ENCODE measurements at regions not wholly inside any gene's neighbourhood (a gene's known extent, or its start where the extent isn't known, plus 50 kb on each side); places are given as distances from the start of the nearest gene placed in this dataset.

- no peaks in the 10 kb centered on the region for H3K9me2 ChIP-seq (replicated peaks; ENCODE audit: insufficient read depth, low read length)
- no peak overlapping the region for H3K9ac ChIP-seq (ENCODE audit: low read length)
- no peaks in the 10 kb centered on the region for H3F3A ChIP-seq (ENCODE audit: insufficient read depth, low read length)
- no peak for DNase-seq
- no peak for TF ChIP-seq EZH2 (optimal IDR thresholded peaks at IDR 0.05; ENCODE audit: low read depth, low read length)
- TF ChIP-seq EZH2phosphoT487 (IDR thresholded peaks at IDR 0.05; ENCODE audit: low read length): no peak
- TF ChIP-seq CTCF (IDR thresholded peaks at IDR 0.05; ENCODE audit: low read length): no peak
- H3K27ac ChIP-seq (ENCODE audit: low read length): no peak overlapping the region
- H3K79me2 ChIP-seq (ENCODE audit: low read length): no peaks in the 10 kb centered on the region
- H3K4me3 ChIP-seq (ENCODE audit: low read length): no peak overlapping the region
- no peak overlapping the region for H3K4me2 ChIP-seq (ENCODE audit: low read depth, low read length)
- no peaks in the 10 kb centered on the region for H3K4me1 ChIP-seq (ENCODE audit: low read length)
- H2AFZ ChIP-seq (ENCODE audit: low read length): no peak overlapping the region
- H4K20me1 ChIP-seq (ENCODE audit: insufficient read depth, low read length): no peaks in the 10 kb centered on the region
- H3K36me3 ChIP-seq (replicated peaks; ENCODE audit: insufficient read depth, low read length): no peaks in the 10 kb centered on the region
- no peaks in the 10 kb centered on the region for H3K9me3 ChIP-seq (replicated peaks; ENCODE audit: insufficient read depth, low read length)
- no peaks in the 10 kb centered on the region for H3K27me3 ChIP-seq (replicated peaks; ENCODE audit: insufficient read depth, low read length)
Observed at GRCh38 chr10:105468759-105469158, 827.7 kb downstream of the SORCS3 start.

- H3K36me3 ChIP-seq (replicated peaks; ENCODE audit: insufficient read depth, low read length): no peaks in the 10 kb centered on the region
- H2AFZ ChIP-seq (ENCODE audit: low read length): no peak overlapping the region
- no peak for DNase-seq
- no peaks in the 10 kb centered on the region for H4K20me1 ChIP-seq (ENCODE audit: insufficient read depth, low read length)
- H3K4me3 ChIP-seq (ENCODE audit: low read length): no peak overlapping the region
- no peak overlapping the region for H3K9ac ChIP-seq (ENCODE audit: low read length)
- TF ChIP-seq EZH2 (optimal IDR thresholded peaks at IDR 0.05; ENCODE audit: low read depth, low read length) (no peak), EZH2phosphoT487 (IDR thresholded peaks at IDR 0.05; ENCODE audit: low read length) (no peak), CTCF (IDR thresholded peaks at IDR 0.05; ENCODE audit: low read length) (no peak)
- H3K4me2 ChIP-seq (ENCODE audit: low read depth, low read length): no peak overlapping the region
- H3K79me2 ChIP-seq (ENCODE audit: low read length): no peaks in the 10 kb centered on the region
- no peaks in the 10 kb centered on the region for H3K9me3 ChIP-seq (replicated peaks; ENCODE audit: insufficient read depth, low read length)
- H3F3A ChIP-seq (ENCODE audit: insufficient read depth, low read length): no peaks in the 10 kb centered on the region
- H3K9me2 ChIP-seq (replicated peaks; ENCODE audit: insufficient read depth, low read length): no peaks in the 10 kb centered on the region
- H3K27me3 ChIP-seq (replicated peaks; ENCODE audit: insufficient read depth, low read length): no peaks in the 10 kb centered on the region
- no peaks in the 10 kb centered on the region for H3K4me1 ChIP-seq (ENCODE audit: low read length)
- no peak overlapping the region for H3K27ac ChIP-seq (ENCODE audit: low read length)
Observed at GRCh38 chr10:105466521-105466920, 825.4 kb downstream of the SORCS3 start.

DNA sequence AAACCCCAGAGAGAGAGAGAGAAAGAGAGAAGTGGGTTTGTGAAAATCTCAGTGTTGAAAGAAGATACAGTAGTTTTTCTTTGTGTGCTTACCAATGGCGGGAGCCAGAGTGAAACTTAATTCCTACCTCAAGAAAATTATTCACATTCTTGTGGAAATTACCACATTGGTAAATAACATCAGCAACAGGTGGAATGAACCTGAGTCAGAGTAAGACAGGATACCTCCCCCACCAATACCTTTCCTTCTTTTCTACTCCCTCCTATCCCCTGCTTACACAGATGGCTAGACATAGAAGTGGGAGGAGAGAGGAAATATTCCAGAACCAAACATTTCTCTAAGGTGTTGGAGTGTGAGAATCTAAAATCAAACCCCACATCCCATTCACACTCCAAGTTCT, 793.9 kb downstream of the SORCS3 start:
- Histone ChIP-seq H3K4me3 (ENCODE audit: low read length) (no peak overlapping the region), H3K27ac (ENCODE audit: low read length) (no peak overlapping the region), H3K36me3 (replicated peaks; ENCODE audit: insufficient read depth, low read length) (no peaks in the 10 kb centered on the region), H3K79me2 (ENCODE audit: low read length) (no peaks in the 10 kb centered on the region), H3K9me2 (replicated peaks; ENCODE audit: insufficient read depth, low read length) (no peaks in the 10 kb centered on the region), H3K4me1 (ENCODE audit: low read length) (no peaks in the 10 kb centered on the region), H4K20me1 (ENCODE audit: insufficient read depth, low read length) (no peaks in the 10 kb centered on the region), H3K4me2 (ENCODE audit: low read depth, low read length) (no peak overlapping the region), H3K27me3 (replicated peaks; ENCODE audit: insufficient read depth, low read length) (no peaks in the 10 kb centered on the region), H3K9me3 (replicated peaks; ENCODE audit: insufficient read depth, low read length) (no peaks in the 10 kb centered on the region), H3F3A (ENCODE audit: insufficient read depth, low read length) (no peaks in the 10 kb centered on the region), H2AFZ (ENCODE audit: low read length) (no peak overlapping the region), H3K9ac (ENCODE audit: low read length) (no peak overlapping the region)
- DNase-seq: no peak
- TF ChIP-seq CTCF (IDR thresholded peaks at IDR 0.05; ENCODE audit: low read length) (no peak), EZH2 (optimal IDR thresholded peaks at IDR 0.05; ENCODE audit: low read depth, low read length) (no peak), EZH2phosphoT487 (IDR thresholded peaks at IDR 0.05; ENCODE audit: low read length) (no peak)

Data from MM.1S (cell line).